T-helper 22 cell (primary cell): ENCODE measurements at regions not wholly inside any gene's neighbourhood (a gene's known extent, or its start where the extent isn't known, plus 50 kb on each side); places are given as distances from the start of the nearest gene placed in this dataset.
"Not testable (repeated sequence)": the region's sequence is repeated elsewhere in the genome, so short reads cannot be mapped to it uniquely, and the experiment has no call there.

ENCODE experiments used
- DNase-seq: peaks from one replicate; pipeline ENCODE4 v3.0.0-alpha.2; 2020; ENCODE audit warnings: low read depth

- DNase-seq, result no peak
Observed at GRCh38 chr21:27769763-27770162, 802.9 kb upstream of the ADAMTS5 start.

DNA sequence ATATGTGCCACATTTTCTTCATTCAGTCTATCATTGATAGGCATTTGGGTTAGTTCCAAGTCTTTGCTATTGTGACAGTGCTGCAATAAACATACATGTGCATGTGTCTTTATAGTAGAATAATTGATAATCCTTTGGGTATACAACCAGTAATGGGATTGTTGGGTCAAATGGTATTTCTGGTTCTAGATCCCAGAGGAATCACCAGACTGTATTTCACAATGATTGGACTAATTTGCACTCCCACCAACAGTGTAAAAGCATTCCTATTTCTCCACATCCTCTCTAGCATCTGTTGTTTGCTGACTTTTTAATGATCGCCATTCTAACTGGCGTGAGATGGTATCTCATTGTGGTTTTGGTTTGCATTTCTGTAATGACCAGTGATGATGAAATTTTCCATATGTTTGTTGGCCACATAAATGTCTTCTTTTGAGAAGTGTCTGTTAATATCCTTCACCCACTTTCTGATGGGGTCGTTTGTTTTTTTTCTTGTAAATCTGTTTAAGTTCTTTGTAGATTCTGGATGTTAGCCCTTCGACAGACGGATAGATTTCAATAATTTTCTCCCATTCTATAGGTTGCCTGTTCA, 801.3 kb upstream of the ADAMTS5 start:
- not testable (repeated sequence) for DNase-seq

DNA sequence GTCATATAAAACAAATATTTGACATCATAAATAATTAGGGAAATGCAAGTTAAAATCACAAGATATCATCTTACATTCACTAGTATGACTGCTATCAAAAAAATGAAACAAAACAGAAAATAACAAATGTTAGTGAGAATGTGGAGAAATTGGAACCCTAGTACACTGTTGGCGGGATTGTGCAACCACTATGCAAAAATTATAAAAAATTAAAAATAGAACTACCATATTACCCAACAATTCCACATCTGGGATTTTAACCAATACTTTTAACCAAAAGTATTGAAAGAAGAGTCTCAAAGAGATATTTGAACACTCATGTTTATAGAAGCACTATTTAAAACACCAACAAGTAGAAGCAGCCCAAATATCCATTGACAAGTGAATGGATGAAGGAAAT, 797.2 kb upstream of the ADAMTS5 start:
- DNase-seq, result no peak

- no peak for DNase-seq
Observed at GRCh38 chr21:27761623-27762022, 794.7 kb upstream of the ADAMTS5 start.

DNA sequence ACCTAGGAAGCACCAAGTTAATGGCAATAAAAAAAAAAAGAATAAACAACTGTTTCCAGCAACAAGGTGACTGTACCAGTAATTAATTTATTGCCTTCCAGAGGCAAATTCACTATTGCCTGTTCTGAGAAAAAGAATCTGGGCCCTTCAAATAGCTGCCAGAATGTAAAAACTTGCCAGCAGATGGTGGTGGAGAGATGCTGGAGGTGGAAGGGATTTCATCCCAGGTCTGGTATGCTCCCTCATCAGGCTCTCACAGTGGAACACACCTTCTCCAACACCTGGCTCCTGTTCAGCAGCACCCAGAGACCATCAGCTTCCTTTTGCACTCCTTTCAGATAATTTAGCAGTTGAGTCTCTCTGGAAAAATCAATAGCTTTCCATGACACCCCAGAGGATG, 792.9 kb upstream of the ADAMTS5 start:
- DNase-seq, result no peak

- no peak for DNase-seq
Observed at GRCh38 chr21:27759091-27759659, 792.3 kb upstream of the ADAMTS5 start.

DNA sequence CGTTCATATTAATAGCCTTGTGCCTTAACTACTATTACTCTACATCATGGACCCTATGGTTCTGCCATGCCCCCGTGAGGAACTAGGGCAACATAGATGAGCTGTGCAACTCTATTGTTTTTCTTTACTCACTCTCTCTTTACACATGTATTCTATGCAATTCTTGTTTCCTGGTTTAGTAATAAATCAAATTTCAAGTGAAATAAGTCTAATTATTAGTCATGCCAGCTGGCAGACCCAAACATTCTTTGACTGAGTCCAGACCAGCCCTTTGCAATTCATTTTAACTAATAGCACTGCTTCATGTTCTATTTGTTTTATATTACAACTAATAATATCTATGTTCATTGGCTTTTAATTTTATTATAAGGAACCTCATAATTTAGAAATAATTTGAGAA, 789.3 kb upstream of the ADAMTS5 start:
- no peak for DNase-seq

- DNase-seq, result no peak
Observed at GRCh38 chr21:27743971-27744564, 777.2 kb upstream of the ADAMTS5 start.

- DNase-seq, result no peak
Observed at GRCh38 chr21:27741736-27742135, 774.8 kb upstream of the ADAMTS5 start.

DNA sequence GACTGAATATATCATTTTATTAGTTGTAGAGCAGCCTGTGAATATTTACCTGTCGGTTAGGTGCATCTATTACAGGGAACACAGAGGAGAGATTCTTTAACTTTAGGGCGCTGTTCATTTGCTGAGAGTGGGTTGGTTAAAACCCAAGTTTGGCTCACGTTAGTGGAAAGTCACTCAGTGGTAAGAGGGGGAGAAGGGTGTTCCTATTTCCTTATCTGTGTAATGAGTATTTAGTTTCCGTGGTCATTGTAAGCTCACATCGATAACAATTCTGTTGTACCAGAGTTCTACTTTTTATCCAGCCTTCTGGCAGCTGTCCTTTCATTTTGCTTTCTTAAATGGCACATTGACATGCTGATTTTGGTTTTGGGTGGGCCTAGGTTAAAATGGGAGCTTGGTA, 773.2 kb upstream of the ADAMTS5 start:
- DNase-seq, result no peak

GRCh38 chr21:27739187-27739586, 772.3 kb upstream of the ADAMTS5 start:
- DNase-seq, result no peak

GRCh38 chr21:27735699-27736098, 768.8 kb upstream of the ADAMTS5 start:
- DNase-seq, result no peak

DNA sequence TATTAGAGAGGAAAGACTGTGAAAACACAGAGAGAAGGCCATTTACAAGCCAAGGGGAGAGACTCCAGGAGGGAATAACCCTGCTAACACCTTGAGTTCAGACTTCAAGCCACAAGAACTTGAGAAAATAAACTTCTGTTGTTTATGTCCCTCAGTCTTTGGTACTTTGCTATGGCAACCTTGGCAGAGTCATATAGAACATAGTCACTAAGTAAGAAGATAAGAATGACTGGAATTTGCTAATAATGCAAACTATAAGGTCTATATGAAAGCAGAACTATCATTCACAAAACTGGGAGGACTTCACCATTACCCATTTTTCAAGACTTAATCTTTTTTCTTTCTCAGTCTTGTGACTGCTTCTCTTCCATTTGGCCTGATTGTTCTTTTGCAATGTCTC, 767.3 kb upstream of the ADAMTS5 start:
- no peak for DNase-seq

- no peak for DNase-seq
Observed at GRCh38 chr21:27725916-27726315, 759.0 kb upstream of the ADAMTS5 start.

GRCh38 chr21:27722095-27722494, 755.2 kb upstream of the ADAMTS5 start:
- DNase-seq, result no peak

DNA sequence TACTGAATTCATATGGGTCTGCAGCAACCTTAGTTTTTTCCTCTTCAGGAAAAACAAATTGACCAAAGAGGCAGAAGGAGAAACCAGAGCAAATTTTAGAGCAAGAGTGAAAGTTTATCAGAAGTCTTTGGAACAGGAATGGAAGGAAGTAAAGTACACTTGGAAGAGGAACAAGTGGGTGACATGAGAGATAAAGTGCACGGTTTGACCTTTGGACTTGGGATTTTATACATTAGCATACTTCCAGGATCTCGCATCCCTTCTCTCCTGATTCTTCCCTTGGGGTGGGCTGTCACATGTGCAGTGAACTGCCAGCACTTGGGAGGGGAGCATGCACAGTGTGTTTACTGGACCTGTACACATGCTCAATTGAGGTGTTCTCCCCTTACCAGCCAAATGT, 754.8 kb upstream of the ADAMTS5 start:
- DNase-seq, result no peak

DNA sequence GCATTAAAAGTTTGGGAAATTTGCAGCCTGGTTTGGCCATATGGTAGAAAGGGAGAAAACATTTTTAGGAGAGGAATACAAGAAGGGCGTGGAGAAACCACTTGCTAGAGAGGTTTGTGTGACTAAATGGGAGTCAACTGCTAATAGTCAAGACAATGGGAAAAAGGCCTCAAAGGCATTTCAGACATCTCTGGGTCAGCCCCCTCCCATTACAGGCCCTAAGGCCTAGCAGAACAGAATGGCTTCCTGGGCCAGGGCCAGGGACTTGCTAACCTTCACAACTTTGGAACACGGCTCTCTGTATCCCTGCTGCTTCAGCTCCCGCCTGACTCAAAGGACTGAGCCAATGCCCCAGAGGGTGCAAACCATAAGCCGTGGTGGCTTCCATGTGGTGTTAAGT, 752.3 kb upstream of the ADAMTS5 start:
- no peak for DNase-seq

- no peak for DNase-seq
Observed at GRCh38 chr21:27715131-27715530, 748.2 kb upstream of the ADAMTS5 start.

DNA sequence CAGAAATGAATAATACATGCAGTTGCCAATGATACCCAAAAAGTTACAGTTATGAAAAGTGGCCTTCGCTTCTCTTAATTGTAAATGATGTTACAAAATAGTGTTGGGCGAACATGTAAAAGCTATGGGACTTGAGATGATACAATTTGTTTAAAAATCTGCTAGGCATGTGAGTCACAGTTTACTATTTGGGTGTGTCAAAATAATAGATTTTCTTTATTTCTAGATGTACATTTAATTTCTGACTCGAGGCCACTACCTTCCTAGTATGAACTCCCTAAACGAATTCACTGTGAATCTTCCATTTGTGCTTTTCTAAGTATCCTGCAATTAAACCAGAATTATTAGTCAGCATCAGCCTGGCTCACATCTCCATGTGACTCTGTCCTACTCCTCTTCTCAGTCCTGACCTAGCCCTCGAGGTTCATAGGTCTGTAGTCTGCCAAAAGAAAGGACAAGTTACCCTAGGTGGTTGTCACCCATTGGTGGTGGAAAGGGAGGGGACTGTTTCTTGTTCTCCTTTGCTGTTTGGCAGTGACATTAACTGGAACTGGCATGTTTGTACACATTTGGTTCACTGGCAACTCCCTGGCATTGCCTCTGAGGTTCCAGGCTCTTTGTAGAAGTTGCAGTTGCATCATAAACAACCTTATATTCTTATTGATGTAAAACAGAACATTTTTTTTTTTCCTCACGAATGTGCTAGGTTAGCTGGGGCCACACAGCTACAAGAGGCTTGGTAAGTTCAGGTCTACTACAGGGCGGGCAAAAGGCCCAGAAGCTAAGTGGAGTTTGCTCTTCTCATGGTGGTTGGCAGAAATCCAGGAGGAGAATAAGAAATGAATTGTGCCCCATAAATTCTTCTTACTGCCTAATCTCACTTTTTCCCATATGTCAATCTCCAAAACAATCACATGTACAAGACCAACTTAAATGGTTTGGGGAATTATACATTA, 746.5 kb upstream of the ADAMTS5 start:
- DNase-seq, result no peak

- no peak for DNase-seq
Observed at GRCh38 chr21:27704567-27705166, 737.8 kb upstream of the ADAMTS5 start.

DNA sequence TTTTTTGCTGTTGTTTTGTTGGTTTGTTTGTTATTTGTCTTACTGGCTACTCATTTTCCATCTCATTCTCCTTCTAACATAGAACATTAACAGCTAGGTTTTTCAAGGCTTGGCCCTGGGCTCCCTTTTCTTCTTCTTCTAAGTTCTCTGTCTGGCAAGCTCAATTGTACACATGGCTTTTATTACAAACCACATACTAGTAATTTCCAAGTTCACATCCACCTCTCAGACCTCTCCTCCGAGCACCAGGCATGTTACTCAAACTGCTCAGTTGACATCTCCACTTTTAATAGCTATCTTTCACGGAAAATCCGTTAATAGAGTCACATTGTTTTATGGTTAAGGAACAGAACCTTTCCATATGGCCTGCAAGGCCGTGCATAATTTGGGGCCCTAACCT, 736.9 kb upstream of the ADAMTS5 start:
- no peak for DNase-seq

GRCh38 chr21:27700974-27701614, 734.2 kb upstream of the ADAMTS5 start:
- DNase-seq, result no peak
